SK-N-DZ (cell line): ENCODE measurements at regions not wholly inside any gene's neighbourhood (a gene's known extent, or its start where the extent isn't known, plus 50 kb on each side); places are given as distances from the start of the nearest gene placed in this dataset.
"Not testable (repeated sequence)": the region's sequence is repeated elsewhere in the genome, so short reads cannot be mapped to it uniquely, and the experiment has no call there.

Source experiments
- DNase-seq: peaks from one replicate; pipeline ENCODE4 v3.0.0-alpha.2; 2015; ENCODE audit warnings: low spot score

- no peak for DNase-seq
These were observed 129.8 kb downstream of the SEC23A start for GRCh38 chr14:38973083-38973700.

DNA sequence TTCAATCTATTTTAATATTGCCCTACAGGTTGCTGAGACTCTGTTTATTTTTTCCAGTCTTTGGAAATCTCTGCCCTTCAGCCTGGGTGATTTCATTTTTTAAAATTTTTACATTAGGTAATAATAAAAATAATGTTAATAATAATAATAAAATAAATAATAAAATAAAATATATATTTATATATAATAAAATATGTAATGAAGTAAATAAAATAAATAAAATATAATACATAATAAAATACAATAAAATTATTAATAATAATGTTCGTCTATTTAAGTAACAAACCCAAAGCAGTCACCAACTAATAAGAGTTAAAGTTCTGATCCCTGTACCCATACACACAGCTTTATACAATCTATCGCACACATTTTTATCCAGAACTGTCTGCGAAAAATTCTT, 130.5 kb downstream of the SEC23A start:
- DNase-seq = no peak

GRCh38 chr14:38971258-38971921, 131.6 kb downstream of the SEC23A start:
- DNase-seq = no peak

DNA sequence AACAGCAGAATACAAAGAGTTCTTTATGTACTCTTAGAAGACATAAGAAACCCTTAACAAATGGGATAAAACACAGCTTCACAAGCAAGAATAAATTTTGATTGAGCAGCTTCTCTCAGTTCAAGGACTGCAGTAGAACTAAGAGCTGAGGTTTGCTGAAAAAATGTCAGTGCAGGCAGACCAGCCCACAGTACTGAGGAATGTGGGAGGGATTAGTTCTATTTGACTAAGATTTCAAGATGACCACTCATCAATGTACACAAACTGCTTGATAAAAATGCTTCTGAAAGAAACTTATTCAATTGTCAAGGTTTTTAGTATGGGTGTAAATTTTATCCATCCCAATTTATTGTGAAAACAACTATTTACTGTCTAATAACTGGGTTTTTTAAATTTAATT, 138.4 kb downstream of the SEC23A start:
- no peak for DNase-seq

GRCh38 chr14:38960946-38961531, 142.0 kb downstream of the SEC23A start:
- DNase-seq = no peak

- no peak for DNase-seq
These were observed 144.0 kb downstream of the SEC23A start for GRCh38 chr14:38959021-38959420.

DNA sequence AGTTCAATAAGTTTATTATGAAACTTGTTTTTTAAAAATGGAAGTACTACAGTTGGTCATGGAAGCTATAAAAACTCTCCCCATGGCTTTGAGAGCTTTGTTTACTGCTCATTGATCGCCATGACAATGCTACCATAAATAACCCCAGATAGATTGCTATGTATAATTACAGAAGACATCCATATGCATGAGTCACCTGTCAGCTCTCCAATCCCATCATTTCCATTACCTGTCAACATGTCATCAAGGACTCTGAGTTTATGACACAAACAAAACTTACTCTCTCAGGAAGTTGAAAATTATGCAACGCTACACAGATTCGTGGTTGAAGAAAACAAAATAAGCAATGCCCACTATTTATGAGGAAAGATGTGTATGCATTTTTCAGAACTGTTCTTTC, 144.4 kb downstream of the SEC23A start:
- no peak for DNase-seq

- no peak for DNase-seq
These were observed 151.6 kb downstream of the SEC23A start for GRCh38 chr14:38951451-38951850.

- no peak for DNase-seq
These were observed 152.4 kb downstream of the SEC23A start for GRCh38 chr14:38950676-38951075.

DNA sequence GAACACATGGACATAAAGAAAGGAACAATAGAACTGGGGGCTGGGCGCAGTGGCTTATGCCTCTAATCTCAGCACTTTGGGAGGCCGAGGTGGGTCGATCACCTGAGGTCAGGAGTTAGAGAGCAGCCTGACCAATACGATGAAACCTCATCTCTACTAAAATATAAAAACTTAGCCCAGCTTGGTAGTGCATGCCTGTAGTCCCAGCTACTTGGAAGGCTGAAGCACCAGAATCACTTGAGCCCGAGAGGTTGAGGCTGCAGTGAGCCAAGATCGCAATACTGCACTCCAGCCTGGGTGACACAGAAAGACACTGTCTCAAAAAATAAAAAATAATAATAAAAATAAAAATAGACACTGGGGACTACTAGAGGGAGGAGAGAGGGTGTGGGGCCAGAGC, 154.5 kb downstream of the SEC23A start:
- DNase-seq = no peak

DNA sequence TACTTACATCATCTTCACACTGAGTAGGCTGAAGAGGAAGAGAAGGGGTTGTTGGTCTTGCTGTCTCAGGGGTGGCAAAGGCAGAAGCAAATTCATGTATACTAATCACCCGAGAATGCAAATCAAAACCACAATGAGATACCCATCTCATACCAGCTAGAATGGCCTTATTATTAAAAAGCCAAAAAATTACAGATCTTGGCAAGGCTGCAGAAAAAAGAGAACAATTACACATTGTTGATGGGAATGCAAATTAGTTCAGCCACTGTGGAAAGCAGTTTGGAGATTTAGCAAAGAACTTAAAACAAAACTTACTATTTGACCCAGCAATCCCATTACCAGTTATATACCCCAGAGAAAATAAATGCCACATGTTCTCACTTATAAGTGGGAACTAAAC, 154.9 kb downstream of the SEC23A start:
- no peak for DNase-seq

- DNase-seq = no peak
These were observed 155.7 kb downstream of the SEC23A start for GRCh38 chr14:38947343-38947742.

GRCh38 chr14:38944691-38945090, 158.3 kb downstream of the SEC23A start:
- DNase-seq = no peak

DNA sequence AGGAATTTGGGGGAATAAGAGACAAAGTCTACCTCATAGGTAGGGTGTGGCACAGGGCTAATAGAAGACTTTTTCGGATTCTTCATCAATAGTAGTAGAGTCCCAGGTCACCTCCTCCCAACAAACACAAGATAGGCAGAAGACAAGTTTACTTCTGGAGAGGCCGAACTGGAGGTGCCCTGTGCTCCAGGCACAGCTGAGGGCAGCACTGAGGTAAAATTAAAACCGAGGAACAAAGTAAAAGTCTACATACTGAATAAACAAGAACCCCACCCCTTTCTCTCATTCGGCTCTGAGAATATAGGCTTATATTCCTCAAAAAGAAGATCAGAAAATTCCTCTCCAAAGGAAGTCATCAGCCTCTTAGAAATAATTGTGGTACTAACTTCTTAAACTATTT, 161.5 kb downstream of the SEC23A start:
- no peak for DNase-seq

DNA sequence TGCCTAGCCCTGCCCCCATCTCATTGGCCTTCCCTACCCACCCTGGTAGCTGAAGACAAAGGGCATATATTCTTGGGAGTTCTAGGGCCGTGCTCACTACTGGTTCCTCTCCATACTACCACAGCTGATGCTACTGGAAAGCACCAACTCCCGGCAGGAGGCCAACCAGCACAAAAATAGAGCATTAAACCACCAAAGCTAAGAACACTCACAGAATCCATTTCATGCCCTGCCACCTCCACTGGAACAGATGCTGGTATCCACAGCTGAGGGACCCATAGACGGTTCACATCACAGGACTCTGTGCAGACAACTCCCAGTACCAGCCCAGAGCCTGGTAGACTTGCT, 170.4 kb downstream of the SEC23A start:
- not testable (repeated sequence) for DNase-seq

DNA sequence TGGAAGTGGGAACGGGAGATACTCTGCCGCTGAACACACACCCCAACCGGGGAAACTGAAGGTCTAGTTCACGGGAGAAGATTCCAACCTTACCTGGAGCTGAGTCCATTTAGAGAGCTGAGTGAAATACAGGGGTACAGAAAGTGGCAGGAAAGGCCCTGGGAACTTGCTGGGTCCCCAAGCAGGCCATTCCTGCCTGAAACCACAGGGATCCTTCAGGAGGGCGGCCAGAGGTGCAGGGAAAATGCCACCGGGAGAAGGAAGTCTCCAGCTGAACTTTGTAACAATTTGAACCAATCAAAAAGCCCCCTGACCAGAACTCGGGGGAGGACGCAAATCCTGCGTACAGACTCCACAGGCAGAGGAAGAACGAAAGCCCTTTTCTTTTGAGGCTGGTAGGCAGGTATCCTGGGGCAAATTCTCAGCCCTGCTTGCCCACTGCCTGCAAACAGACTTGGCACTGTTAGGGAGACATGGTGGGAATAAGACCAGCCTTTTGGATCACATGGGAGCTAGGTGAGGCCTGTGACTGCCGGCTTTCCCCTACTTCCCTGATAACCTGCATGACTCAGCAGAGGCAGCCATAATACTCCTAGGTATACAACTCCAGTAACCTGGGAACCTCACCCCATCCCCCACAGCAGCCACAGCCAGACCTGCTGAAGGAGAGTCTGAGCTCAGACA, 170.9 kb downstream of the SEC23A start:
- no peak for DNase-seq

GRCh38 chr14:38930898-38931297, 172.1 kb downstream of the SEC23A start:
- no peak for DNase-seq

- no peak for DNase-seq
These were observed 173.0 kb downstream of the SEC23A start for GRCh38 chr14:38930022-38930421.

DNA sequence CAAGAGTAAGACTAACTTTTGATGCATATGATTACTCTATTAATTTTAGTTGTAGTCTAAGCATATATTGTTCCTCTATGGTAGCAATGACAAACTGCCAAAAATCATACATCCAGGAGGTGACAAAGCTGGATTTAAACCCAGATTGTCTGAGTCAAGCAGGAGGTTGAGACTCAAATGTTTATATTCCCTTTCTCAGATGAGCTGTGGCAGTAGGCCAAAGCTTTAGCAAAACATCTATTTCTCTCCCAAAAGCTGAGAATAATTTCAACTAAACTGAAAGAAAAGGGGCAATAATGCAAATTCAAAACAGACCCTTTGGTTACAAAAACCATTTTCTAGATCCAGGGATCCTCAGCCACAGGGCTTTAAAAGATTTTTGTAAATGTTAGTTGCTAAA, 173.6 kb downstream of the SEC23A start:
- no peak for DNase-seq

GRCh38 chr14:38921893-38922292, 181.1 kb downstream of the SEC23A start:
- DNase-seq = not testable (repeated sequence)

DNA sequence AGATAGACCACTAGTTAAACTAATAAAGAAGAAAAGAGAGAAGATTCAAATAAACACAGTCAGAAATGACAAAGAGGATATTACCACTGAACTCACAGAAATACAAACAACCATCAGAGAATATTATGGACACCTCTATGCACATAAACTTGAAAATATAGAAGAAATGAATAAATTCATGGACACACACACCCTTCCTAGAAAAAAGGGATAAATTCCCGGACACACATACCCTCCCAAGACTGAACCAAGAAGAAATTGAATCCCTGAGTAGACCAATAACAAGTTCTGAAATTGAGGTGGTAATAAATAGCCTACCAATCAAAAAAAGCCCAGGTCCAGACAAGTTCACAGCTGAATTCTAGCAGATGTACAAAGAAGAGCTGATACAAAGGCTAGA, 187.9 kb downstream of the SEC23A start:
- no peak for DNase-seq

DNA sequence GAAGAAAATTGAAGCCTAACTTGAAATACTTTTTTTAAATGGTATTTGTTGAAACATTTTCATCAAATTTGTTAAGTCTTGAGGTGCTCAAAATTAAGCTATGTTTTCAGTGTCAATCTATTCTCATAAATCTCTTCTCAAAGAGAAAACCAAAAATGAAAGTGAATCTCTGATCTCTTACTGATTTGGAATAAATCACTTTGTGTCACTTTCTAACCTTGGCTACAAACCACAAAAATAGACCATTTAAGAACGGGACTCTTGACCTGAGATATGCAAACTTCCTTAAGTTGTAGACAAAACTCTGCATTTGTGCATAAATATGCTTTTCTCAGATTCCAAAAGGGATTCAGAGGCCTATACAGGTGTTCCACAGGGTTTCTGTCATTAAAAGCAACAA, 192.9 kb downstream of the SEC23A start:
- DNase-seq = no peak

DNA sequence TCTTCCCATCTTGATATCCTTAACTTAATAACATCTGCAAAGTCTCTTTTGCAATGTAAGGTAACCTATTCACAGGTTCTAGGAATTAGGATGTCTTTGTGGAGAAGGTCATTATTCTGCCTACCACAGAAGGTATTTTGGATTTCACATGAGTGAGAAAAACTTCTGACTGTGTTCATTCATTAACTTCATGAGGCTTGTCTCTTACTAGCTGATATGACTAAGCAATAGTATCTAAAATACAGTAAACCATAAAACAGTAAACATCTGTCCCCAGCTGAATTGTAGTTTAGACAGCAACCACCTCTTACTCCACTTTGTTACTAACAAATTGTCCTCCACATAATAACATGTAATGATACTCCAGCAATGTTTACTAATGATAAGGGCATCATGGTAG, 198.1 kb downstream of the SEC23A start:
- DNase-seq = no peak
